H54 (cell line): ENCODE measurements at regions not wholly inside any gene's neighbourhood (a gene's known extent, or its start where the extent isn't known, plus 50 kb on each side); places are given as distances from the start of the nearest gene placed in this dataset.
"Not testable (repeated sequence)": the region's sequence is repeated elsewhere in the genome, so short reads cannot be mapped to it uniquely, and the experiment has no call there.

ENCODE experiments used
- DNase-seq: peaks from one replicate; pipeline ENCODE4 v3.0.0; 2011; ENCODE audit warnings: low spot score, mixed read lengths; ENCODE audit not compliant: insufficient read length
- FAIRE-seq: peaks from 3 replicates; lab custom pipeline; 2011; peaks lifted over from hg19 to GRCh38; lab: Jason Lieb, UNC
- POLR2A ChIP-seq: IDR thresholded peaks from 2 replicates; pipeline ENCODE4 v1.6.1; 2011; ENCODE audit warnings: low read depth, mild to moderate bottlenecking, low read length

- DNase-seq (no peak), FAIRE-seq (no peak)
- no peak for TF ChIP-seq POLR2A
These were observed 182.2 kb upstream of the STK26 start for GRCh38 chrX:131840799-131841495.

- DNase-seq (peak; percentile 12), FAIRE-seq (no peak)
- no peak for TF ChIP-seq POLR2A
These were observed 181.3 kb upstream of the STK26 start for GRCh38 chrX:131841496-131842437.

GRCh38 chrX:131843987-131844386, 179.1 kb upstream of the STK26 start:
- FAIRE-seq = no peak
- no peak for TF ChIP-seq POLR2A
- no peak for DNase-seq

GRCh38 chrX:131845201-131845600, 177.9 kb upstream of the STK26 start:
- FAIRE-seq = no peak
- no peak for TF ChIP-seq POLR2A

GRCh38 chrX:131845771-131846170, 177.3 kb upstream of the STK26 start:
- TF ChIP-seq POLR2A = no peak
- DNase-seq (no peak), FAIRE-seq (no peak)

More at GRCh38 chrX:131845201-131845600, 177.9 kb upstream of the STK26 start:
- no peak for DNase-seq

GRCh38 chrX:131850964-131851363, 172.1 kb upstream of the STK26 start:
- not testable (repeated sequence) for DNase-seq, FAIRE-seq

- no peak for FAIRE-seq
- TF ChIP-seq POLR2A = no peak
- no peak for DNase-seq
These were observed 169.7 kb upstream of the STK26 start for GRCh38 chrX:131853440-131853839.

- DNase-seq (no peak), FAIRE-seq (no peak)
- TF ChIP-seq POLR2A = no peak
These were observed 168.5 kb upstream of the STK26 start for GRCh38 chrX:131854581-131854980.

GRCh38 chrX:131861088-131861787, 161.9 kb upstream of the STK26 start:
- DNase-seq (no peak), FAIRE-seq (no peak)
- no peak for TF ChIP-seq POLR2A

- no peak for DNase-seq
- FAIRE-seq = no peak
- TF ChIP-seq POLR2A = no peak
These were observed 160.8 kb upstream of the STK26 start for GRCh38 chrX:131862321-131862720.

- no peak for FAIRE-seq
- TF ChIP-seq POLR2A = no peak
- DNase-seq = no peak
These were observed 153.9 kb upstream of the STK26 start for GRCh38 chrX:131869182-131869581.

- TF ChIP-seq POLR2A = no peak
- FAIRE-seq (no peak), DNase-seq (no peak)
These were observed 148.8 kb upstream of the STK26 start for GRCh38 chrX:131874300-131874699.

GRCh38 chrX:131875827-131876226, 147.3 kb upstream of the STK26 start:
- not testable (repeated sequence) for DNase-seq, FAIRE-seq

GRCh38 chrX:131881194-131881593, 141.9 kb upstream of the STK26 start:
- TF ChIP-seq POLR2A = no peak
- no peak for FAIRE-seq
- no peak for DNase-seq

GRCh38 chrX:131885042-131885441, 138.1 kb upstream of the STK26 start:
- not testable (repeated sequence) for FAIRE-seq, DNase-seq

GRCh38 chrX:131893857-131894256, 129.2 kb upstream of the STK26 start:
- not testable (repeated sequence) for FAIRE-seq, DNase-seq
